ENCODE measurements at regions not wholly inside any gene's neighbourhood (a gene's known extent, or its start where the extent isn't known, plus 50 kb on each side); places are given as distances from the start of the nearest gene placed in this dataset.
A peak's percentile ranks its signal among the peaks of the same experiment; 100 is the strongest.

DNA sequence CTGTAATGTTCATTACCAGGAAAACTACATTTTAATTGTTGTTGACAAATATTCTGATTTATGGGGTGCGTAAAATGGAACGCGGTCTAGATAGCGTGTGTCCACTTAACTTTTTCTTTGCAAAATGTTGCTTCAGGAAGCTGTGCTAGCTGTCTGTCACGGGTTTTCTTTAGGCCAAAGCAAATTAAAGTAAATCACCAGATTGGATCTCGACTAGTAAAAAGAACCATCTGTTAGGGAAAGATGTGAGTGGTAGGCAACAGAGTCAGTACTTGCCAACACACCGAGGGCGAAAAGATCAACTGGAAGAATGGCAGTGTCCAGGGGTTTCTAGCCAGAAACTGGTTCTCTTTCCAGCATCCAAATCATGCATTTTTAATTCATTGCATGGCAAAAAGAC lies 404.9 kb upstream of the TMPO start:
- WGBS, 2 donors: 82 to 90% methylated on average over 8 of the region's 8 CpGs
- Histone ChIP-seq H3K4me1 (no peaks in the 10 kb centered on the region), H3K36me3 (no peaks in the 10 kb centered on the region), H3K4me3 (replicated peaks in 1 of 3) (no peak overlapping the region), H3K9me3 (no peaks in the 10 kb centered on the region), H3K27me3 (no peaks in the 10 kb centered on the region), H3K27ac (no peak overlapping the region)
- TF ChIP-seq POLR2A (IDR thresholded peaks at IDR 0.05): no peak
- TF ChIP-seq, protein P1, sequence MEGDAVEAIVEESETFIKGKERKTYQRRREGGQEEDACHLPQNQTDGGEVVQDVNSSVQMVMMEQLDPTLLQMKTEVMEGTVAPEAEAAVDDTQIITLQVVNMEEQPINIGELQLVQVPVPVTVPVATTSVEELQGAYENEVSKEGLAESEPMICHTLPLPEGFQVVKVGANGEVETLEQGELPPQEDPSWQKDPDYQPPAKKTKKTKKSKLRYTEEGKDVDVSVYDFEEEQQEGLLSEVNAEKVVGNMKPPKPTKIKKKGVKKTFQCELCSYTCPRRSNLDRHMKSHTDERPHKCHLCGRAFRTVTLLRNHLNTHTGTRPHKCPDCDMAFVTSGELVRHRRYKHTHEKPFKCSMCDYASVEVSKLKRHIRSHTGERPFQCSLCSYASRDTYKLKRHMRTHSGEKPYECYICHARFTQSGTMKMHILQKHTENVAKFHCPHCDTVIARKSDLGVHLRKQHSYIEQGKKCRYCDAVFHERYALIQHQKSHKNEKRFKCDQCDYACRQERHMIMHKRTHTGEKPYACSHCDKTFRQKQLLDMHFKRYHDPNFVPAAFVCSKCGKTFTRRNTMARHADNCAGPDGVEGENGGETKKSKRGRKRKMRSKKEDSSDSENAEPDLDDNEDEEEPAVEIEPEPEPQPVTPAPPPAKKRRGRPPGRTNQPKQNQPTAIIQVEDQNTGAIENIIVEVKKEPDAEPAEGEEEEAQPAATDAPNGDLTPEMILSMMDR (IDR thresholded peaks at IDR 0.05): no peak
- DNase-seq: no peak
- intact Hi-C loops (cut with DNase I): no loop called here

DNA sequence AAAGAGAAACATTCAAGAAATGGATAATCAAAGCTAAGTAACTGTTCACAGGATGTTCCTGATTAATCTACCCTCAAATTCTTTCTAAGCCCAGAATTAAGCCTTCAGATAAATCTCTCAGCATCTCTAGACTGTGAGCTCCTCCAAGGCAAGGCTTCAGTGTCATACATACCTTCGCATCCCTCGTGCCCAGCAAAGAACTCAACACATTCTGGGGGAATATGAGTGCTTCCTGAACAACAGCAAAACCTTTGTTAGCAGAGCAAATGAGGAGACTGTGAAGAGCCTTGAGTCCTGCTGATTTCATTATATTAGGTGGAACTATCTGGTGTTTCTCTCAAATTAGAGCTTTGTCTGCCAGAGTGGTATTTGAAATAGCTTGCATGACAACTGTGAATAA lies 401.8 kb upstream of the TMPO start:
- Histone ChIP-seq H3K27ac (no peak overlapping the region), H3K9me3 (no peaks in the 10 kb centered on the region), H3K4me1 (no peaks in the 10 kb centered on the region), H3K36me3 (no peaks in the 10 kb centered on the region), H3K4me3 (replicated peaks in 1 of 3) (no peak overlapping the region), H3K27me3 (no peaks in the 10 kb centered on the region)
- no peak for TF ChIP-seq POLR2A (IDR thresholded peaks at IDR 0.05)
- TF ChIP-seq, protein P1 (IDR thresholded peaks at IDR 0.05): no peak
- 83 to 90% methylated on average over 2 of the region's 2 CpGs for WGBS, 2 donors
- DNase-seq: no peak
- intact Hi-C loops (cut with DNase I): no loop called here

DNA sequence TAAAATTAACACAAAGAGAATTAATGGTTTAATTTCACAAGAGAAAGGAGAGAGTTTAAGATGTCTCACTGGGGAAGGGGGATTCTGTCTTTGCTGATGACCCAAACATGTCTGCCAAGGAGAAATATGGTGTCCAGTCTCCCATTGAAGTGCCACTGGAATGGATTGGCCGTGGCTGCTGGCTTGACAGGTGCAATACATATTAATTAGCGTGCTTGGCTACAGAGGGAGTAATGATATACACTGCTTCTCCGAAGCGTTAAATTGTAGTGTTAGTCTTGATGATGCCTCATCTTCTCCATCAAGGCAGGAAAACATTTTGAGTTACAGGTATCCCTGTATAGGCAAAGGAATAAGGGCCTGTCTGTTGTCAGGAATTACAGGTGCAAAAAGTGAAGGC lies 393.4 kb upstream of the TMPO start:
- TF ChIP-seq, protein P1 (IDR thresholded peaks at IDR 0.05): no peak
- TF ChIP-seq POLR2A (IDR thresholded peaks at IDR 0.05): no peak
- no peak for DNase-seq
- 83 to 96% methylated on average over 4 of the region's 4 CpGs for WGBS, 2 donors
- H3K27ac ChIP-seq: no peak overlapping the region
- peaks cover 7 to 9% of the 10 kb centered on the region in 2 donors for H3K4me1 ChIP-seq
- no peaks in the 10 kb centered on the region for H3K9me3 ChIP-seq
- intact Hi-C loops (cut with DNase I): no loop called here
- no peaks in the 10 kb centered on the region for H3K36me3 ChIP-seq
- no peaks in the 10 kb centered on the region for H3K27me3 ChIP-seq
- H3K4me3 ChIP-seq (replicated peaks in 1 of 3): no peak overlapping the region

DNA sequence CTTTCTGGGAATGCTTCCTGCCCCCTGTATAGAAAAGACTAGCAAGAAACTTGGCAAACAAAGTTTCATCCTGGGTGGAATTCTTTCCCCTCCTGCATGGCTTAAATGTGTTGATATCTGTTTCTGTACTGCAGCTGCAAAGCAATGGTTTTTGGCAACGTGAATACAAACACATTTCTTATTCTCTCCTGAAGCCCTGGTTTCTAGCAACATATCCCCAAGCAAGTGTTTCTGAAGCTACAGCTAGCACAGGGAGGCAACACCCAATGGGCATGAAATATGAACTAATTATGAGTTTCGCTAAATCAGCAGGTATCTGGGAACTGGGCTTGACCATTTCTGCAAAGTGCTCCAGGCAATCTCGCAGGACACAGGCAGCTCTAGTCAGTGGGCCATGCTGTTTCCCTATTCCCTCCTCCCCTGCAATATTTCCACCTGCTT lies 392.3 kb upstream of the TMPO start:
- Histone ChIP-seq H3K27me3 (no peaks in the 10 kb centered on the region), H3K27ac (no peak overlapping the region), H3K9me3 (no peaks in the 10 kb centered on the region), H3K36me3 (no peaks in the 10 kb centered on the region), H3K4me1 (peaks cover 7 to 9% of the 10 kb centered on the region in 2 donors), H3K4me3 (replicated peaks in 1 of 3) (no peak overlapping the region)
- TF ChIP-seq, protein P1 (IDR thresholded peaks at IDR 0.05): no peak
- no peak for TF ChIP-seq POLR2A (IDR thresholded peaks at IDR 0.05)
- 35 to 42% methylated on average over 3 of the region's 3 CpGs for WGBS, 2 donors
- DNase-seq: peak in 1 of 2 donors; percentile 5
- intact Hi-C loops (cut with DNase I): no loop called here

DNA sequence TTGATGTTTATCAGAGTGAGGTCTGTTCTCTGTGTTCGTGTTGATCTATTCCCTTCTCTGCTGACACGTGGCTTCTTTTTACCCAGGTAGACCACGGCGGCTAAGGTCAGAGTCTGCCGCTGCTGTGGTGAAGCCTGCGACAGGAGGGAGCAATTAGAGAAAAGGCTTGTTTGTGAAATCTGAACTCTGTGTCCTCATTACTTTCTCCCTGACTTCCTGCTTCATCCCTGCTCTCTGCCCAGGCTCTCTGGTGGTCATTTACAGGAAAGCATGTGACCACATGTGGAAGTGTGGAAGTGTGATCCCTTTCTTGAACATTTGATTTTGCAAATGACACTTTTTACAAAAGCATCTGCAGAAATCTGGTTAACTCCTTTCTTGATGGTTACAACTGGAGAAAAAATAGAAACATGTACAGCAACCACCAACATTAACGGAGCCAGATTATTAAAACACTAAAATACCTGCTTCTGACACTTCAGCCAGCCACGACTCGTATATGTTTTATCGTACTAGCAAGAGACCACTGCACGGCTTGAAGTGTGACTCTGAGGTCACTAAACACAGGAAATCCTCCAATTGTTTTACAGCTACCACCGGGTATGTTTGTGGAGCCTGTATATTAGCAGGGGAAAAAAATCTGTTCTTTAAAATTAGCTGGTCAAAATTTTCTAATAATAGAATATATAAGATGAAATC lies 388.6 kb upstream of the TMPO start:
- Histone ChIP-seq H3K27me3 (no peaks in the 10 kb centered on the region), H3K27ac (no peak overlapping the region), H3K36me3 (no peaks in the 10 kb centered on the region), H3K9me3 (no peaks in the 10 kb centered on the region), H3K4me3 (replicated peaks in 1 of 3) (no peak overlapping the region), H3K4me1 (peaks cover 7 to 9% of the 10 kb centered on the region in 2 donors)
- DNase-seq: peak; percentile 0 to 5
- 61 to 70% methylated on average over 12 of the region's 12 CpGs for WGBS, 2 donors
- intact Hi-C loops (cut with DNase I): no loop called here
- TF ChIP-seq, protein P1 (IDR thresholded peaks at IDR 0.05): no peak
- TF ChIP-seq POLR2A (IDR thresholded peaks at IDR 0.05): no peak

Measured in thyroid gland (tissue), 4 donors.